GM12891 (cell line): ENCODE measurements at regions not wholly inside any gene's neighbourhood (a gene's known extent, or its start where the extent isn't known, plus 50 kb on each side); places are given as distances from the start of the nearest gene placed in this dataset.

ENCODE experiments used
- PAX5 ChIP-seq: IDR thresholded peaks from 2 replicates; pipeline ENCODE4 v1.6.1; 2011; ENCODE audit warnings: low read length, moderate library complexity, mild to moderate bottlenecking; ENCODE audit not compliant: insufficient read depth, severe bottlenecking
- POLR2A ChIP-seq: IDR thresholded peaks from 2 replicates; pipeline ENCODE4 v1.6.1; 2011; ENCODE audit warnings: low read depth, low read length, control low read depth
- POLR2AphosphoS5 ChIP-seq: IDR thresholded peaks from 2 replicates; pipeline ENCODE4 v1.6.1; 2011; ENCODE audit warnings: low read depth, low read length, control low read depth
- TAF1 ChIP-seq: IDR thresholded peaks from 2 replicates; pipeline ENCODE4 v1.6.1; 2011; ENCODE audit warnings: low read depth, low read length, control low read depth

DNA sequence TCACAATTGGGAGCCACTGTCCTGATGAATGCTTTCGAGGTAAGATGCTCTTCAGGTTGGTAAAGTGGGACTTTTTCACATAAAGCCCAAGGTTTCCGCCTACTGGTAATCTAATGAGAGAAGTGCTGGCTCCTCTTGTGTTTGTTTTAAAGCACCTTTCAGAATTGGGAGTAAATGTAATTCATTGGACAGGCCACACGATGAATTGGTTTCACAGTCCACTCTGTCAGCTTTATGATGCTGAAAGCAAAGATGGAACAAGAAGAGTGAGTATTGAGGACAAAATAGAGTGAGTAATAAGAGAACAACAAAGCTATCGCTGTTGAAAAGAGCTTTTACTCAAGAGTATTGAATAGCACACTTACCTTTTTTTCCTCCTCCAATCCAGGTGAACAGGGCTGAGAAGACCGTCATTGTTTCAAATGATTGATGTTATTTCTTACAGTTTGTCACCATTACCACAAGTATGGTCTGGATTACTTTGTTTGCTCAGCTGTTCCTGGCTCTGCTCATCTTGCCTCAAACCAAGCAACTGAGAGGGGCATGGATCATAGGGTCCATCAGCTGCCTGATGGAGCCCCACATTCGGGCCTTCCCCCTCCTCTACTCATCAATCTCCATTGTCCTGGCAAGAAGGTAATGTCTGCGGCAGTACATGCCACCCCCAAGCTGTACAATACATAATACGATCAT is 136.1 kb upstream of the CNTN4 start:
- no peak for TF ChIP-seq POLR2AphosphoS5
- no peak for TF ChIP-seq TAF1
- TF ChIP-seq POLR2A, result no peak
- TF ChIP-seq PAX5, result no peak
